H1 (cell line): ENCODE measurements at regions not wholly inside any gene's neighbourhood (a gene's known extent, or its start where the extent isn't known, plus 50 kb on each side); places are given as distances from the start of the nearest gene placed in this dataset.

Experiments used
- ASH2L ChIP-seq: fragments of 200-600, 300-600 bp; sonication (generic); IDR thresholded peaks from one replicate; pipeline ENCODE4 v1.7.1; 2017; ENCODE audit warnings: low read length
- BACH1 ChIP-seq: IDR thresholded peaks from 2 replicates; pipeline ENCODE4 v1.6.1; 2012; ENCODE audit warnings: low read length, improper control_type of control experiment
- CTBP2 ChIP-seq: IDR thresholded peaks from 2 replicates; pipeline ENCODE4 v1.7.0; 2011; ENCODE audit warnings: borderline replicate concordance, mild to moderate bottlenecking, moderate library complexity, mixed read lengths, low read length; ENCODE audit not compliant: insufficient read depth, insufficient read length
- TAF1 ChIP-seq: IDR thresholded peaks from 2 replicates; pipeline ENCODE4 v1.6.1; 2011; ENCODE audit warnings: mild to moderate bottlenecking, low read depth, low read length

DNA sequence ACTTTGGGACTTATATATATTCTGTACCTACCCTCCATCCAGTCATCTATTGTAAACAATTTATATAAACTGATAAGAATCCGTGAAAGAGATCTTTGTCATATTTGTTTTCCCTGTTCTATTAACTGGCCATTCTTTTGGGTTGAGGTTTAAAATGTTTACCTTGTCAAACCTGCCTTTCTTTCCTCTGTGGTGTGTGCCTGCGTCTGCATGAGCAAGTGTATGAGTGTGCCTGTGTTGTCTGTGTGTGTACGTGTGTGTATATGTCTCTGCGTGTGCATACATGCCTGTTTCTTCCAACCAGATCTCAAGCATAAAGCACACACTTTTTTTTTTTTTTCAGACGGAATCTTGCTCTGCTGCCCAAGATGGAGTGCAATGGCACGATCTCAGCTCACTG lies 201.5 kb downstream of the C16orf95 start (continued):
- TF ChIP-seq ASH2L: no peak
- no peak for TF ChIP-seq TAF1
- no peak for TF ChIP-seq BACH1
- TF ChIP-seq CTBP2: no peak
